Keratinocyte (primary cell): ENCODE measurements at regions not wholly inside any gene's neighbourhood (a gene's known extent, or its start where the extent isn't known, plus 50 kb on each side); places are given as distances from the start of the nearest gene placed in this dataset.

Source experiments
- DNase-seq: peaks from one replicate; pipeline ENCODE4 v3.0.0-alpha.2; 2011; ENCODE audit warnings: low read depth, missing footprints, low spot score
- FAIRE-seq: peaks from 2 replicates; lab custom pipeline; 2011; peaks lifted over from hg19 to GRCh38; lab: Jason Lieb, UNC
- H2AFZ ChIP-seq: 2 replicates; pipeline ENCODE4 v1.6.0; 2012; ENCODE audit warnings: low read length, control low read depth, inconsistent platforms; ENCODE audit not compliant: control insufficient read depth
- H3K27ac ChIP-seq: 2 replicates; pipeline ENCODE4 v1.5.1; 2011; ENCODE audit warnings: low read length; ENCODE audit not compliant: control insufficient read depth, insufficient read depth
- H3K27me3 ChIP-seq: 3 replicates; pipeline ENCODE4 v1.6.0; 2011; ENCODE audit warnings: low read length; ENCODE audit not compliant: control insufficient read depth, insufficient read depth; ENCODE audit errors: extremely low read depth
- H3K36me3 ChIP-seq, 2 experiments: 2 replicates in 1 of 2; 3 replicates in 1 of 2; pipeline ENCODE4 v1.5.1; 2011; ENCODE audit warnings: low read length in 2 of 2, mild to moderate bottlenecking in 1 of 2; ENCODE audit not compliant: control insufficient read depth in 2 of 2, insufficient read depth in 2 of 2; ENCODE audit errors: extremely low read depth in 1 of 2
- H3K4me1 ChIP-seq: 3 replicates; pipeline ENCODE4 v1.5.1; 2011; ENCODE audit warnings: low read length; ENCODE audit not compliant: control insufficient read depth, insufficient read depth; ENCODE audit errors: extremely low read depth
- H3K4me2 ChIP-seq: 3 replicates; pipeline ENCODE4 v1.6.0; 2011; ENCODE audit warnings: low read depth, low read length; ENCODE audit not compliant: control insufficient read depth, insufficient read depth; ENCODE audit errors: extremely low read depth
- H3K4me3 ChIP-seq, 3 experiments: fragments of 200-600 bp in 1 of 3; sonication (generic) in 1 of 3; 2 replicates in 2 of 3; 3 replicates in 1 of 3; pipeline ENCODE4 v1.5.1; 2011 to 2016; ENCODE audit warnings: low read length in 3 of 3, mild to moderate bottlenecking in 3 of 3, control low read depth in 2 of 3, inconsistent platforms in 1 of 3, low read depth in 1 of 3, mixed read lengths in 1 of 3, mixed run types in 1 of 3, moderate library complexity in 1 of 3; ENCODE audit not compliant: control insufficient read depth in 2 of 3, insufficient read depth in 2 of 3; ENCODE audit errors: extremely low read depth in 1 of 3
- H3K79me2 ChIP-seq: 2 replicates; pipeline ENCODE4 v1.6.0; 2012; ENCODE audit warnings: low read length; ENCODE audit not compliant: control insufficient read depth, insufficient read depth
- H3K9ac ChIP-seq: 3 replicates; pipeline ENCODE4 v1.6.0; 2011; ENCODE audit warnings: low read length; ENCODE audit not compliant: control insufficient read depth, insufficient read depth; ENCODE audit errors: extremely low read depth
- H3K9me1 ChIP-seq: 3 replicates; pipeline ENCODE4 v1.6.0; 2011; ENCODE audit warnings: low read length; ENCODE audit not compliant: control insufficient read depth, insufficient read depth; ENCODE audit errors: extremely low read depth
- H3K9me3 ChIP-seq: 2 replicates; pipeline ENCODE4 v1.5.1; 2012; ENCODE audit warnings: low read depth, low read length; ENCODE audit not compliant: control insufficient read depth
- H4K20me1 ChIP-seq: 3 replicates; pipeline ENCODE4 v1.6.0; 2011; ENCODE audit warnings: low read length; ENCODE audit not compliant: control insufficient read depth, insufficient read depth; ENCODE audit errors: extremely low read depth
- EZH2 ChIP-seq: IDR thresholded peaks from one replicate; pipeline ENCODE4 v1.6.1; 2012; ENCODE audit warnings: inconsistent platforms, mild to moderate bottlenecking, low read length, moderate library complexity
- dilution Hi-C: fragments of 300-500 bp; cut with MboI; formaldehyde crosslinking; loops from one replicate; pipeline ENCODE4 v1.7.0; 2020; ENCODE audit warnings: low sequenced_read_pairs; ENCODE audit not compliant: extremely low pct_ligation_motif_present
- TF ChIP-seq, protein P1 (sequence below), 3 experiments: IDR thresholded peaks in 1 of 3; conservative IDR thresholded peaks in 1 of 3; optimal IDR thresholded peaks in 1 of 3; 2 replicates in 2 of 3; 3 replicates in 1 of 3; pipeline versions ENCODE3 to v1.5.1; 2011; ENCODE audit warnings: low read length in 3 of 3, mild to moderate bottlenecking in 3 of 3, moderate library complexity in 2 of 3, control low read depth in 1 of 3, inconsistent platforms in 1 of 3; ENCODE audit not compliant: insufficient read depth in 2 of 3; ENCODE audit errors: extremely low read depth in 1 of 3

DNA sequence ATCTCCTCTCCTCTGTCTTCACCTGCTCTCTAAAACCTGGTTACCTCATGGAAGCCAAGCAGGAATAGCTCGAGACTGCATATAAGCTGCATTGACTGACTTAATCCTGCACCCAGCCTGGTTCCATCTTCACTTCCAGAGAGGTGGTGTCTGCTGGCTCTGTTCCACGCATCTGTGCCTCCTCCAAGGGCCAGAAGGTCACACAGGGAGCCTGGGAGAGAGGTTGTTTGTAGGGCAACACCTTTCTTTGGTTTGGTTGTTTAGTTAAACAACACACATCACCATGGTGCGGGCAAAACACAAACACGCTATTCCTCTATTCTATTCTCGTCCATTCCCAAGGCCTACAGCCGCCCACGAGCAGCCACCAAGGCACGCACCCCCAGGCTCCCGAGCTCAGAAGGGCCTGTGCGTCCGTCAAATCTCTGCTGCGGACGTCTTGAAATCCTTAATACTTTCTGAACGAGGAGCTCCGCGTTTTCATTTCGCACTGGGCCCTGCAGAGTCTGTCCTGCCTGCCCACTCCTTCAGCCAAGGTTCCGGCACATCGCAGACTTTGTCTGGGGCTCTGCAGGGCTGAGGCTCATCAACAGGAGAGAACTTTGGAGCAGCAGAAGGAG is 116.2 kb downstream of the RIPK4 start:
- no peak overlapping the region for H3K27ac ChIP-seq
- H3K27me3 ChIP-seq = no peaks in the 10 kb centered on the region
- no peak for DNase-seq

DNA sequence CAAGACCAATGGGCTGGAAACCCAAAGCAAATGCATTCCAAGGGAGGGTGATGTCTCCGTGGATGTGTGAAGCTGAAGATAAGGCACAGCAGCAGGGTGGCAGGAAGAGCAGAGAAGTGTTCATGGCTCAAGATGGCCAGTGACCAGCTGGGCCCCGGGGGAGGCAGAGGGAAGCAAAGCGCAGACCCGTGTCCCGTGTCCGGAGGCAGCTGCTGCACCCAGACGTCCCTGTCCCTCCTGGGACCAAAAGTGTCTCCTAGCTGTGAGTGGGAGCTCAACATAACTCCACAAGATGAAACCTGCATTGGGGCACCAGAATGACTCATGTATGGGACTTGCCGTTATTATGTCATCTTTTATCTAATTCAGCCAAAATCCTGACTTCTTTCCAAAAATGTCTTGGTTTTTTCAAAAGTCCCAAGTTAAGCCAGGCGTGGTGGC is 118.2 kb downstream of the RIPK4 start:
- peak overlapping the region; percentile 51 for H2AFZ ChIP-seq
- dilution Hi-C loops = no loop called here
- peak overlapping the region; percentile 83 for H3K4me2 ChIP-seq
- DNase-seq (no peak), FAIRE-seq (peak; percentile 71)
- H3K79me2 ChIP-seq = no peaks in the 10 kb centered on the region
- H3K9me3 ChIP-seq = no peaks in the 10 kb centered on the region
- no peaks in the 10 kb centered on the region for H3K27me3 ChIP-seq
- H3K9me1 ChIP-seq = no peaks in the 10 kb centered on the region
- H4K20me1 ChIP-seq = no peaks in the 10 kb centered on the region
- peak overlapping the region in 1 of 3 experiments; percentile 34 for H3K4me3 ChIP-seq
- H3K9ac ChIP-seq = peak overlapping the region; percentile 63
- H3K27ac ChIP-seq = peak overlapping the region; percentile 80
- TF ChIP-seq, protein P1, sequence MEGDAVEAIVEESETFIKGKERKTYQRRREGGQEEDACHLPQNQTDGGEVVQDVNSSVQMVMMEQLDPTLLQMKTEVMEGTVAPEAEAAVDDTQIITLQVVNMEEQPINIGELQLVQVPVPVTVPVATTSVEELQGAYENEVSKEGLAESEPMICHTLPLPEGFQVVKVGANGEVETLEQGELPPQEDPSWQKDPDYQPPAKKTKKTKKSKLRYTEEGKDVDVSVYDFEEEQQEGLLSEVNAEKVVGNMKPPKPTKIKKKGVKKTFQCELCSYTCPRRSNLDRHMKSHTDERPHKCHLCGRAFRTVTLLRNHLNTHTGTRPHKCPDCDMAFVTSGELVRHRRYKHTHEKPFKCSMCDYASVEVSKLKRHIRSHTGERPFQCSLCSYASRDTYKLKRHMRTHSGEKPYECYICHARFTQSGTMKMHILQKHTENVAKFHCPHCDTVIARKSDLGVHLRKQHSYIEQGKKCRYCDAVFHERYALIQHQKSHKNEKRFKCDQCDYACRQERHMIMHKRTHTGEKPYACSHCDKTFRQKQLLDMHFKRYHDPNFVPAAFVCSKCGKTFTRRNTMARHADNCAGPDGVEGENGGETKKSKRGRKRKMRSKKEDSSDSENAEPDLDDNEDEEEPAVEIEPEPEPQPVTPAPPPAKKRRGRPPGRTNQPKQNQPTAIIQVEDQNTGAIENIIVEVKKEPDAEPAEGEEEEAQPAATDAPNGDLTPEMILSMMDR (optimal IDR thresholded peaks at IDR 0.05 in 1 of 3, IDR thresholded peaks at IDR 0.05 in 1 of 3, conservative IDR thresholded peaks at IDR 0.05 in 1 of 3; ENCODE audit: extremely low read depth in 1 of 3, insufficient read depth in 2 of 3, low read length in 3 of 3) = no peak
- no peak for TF ChIP-seq EZH2
- H3K36me3 ChIP-seq = no peaks in the 10 kb centered on the region
- peaks cover 51% of the 10 kb centered on the region for H3K4me1 ChIP-seq

More for the DNA sequence above, 116.2 kb downstream of the RIPK4 start:
- H3K9ac ChIP-seq = no peak overlapping the region
- TF ChIP-seq, protein P1 (optimal IDR thresholded peaks at IDR 0.05 in 1 of 3, IDR thresholded peaks at IDR 0.05 in 1 of 3, conservative IDR thresholded peaks at IDR 0.05 in 1 of 3; ENCODE audit: extremely low read depth in 1 of 3, insufficient read depth in 2 of 3, low read length in 3 of 3) = no peak
- TF ChIP-seq EZH2 = no peak
- no peak for FAIRE-seq
- dilution Hi-C loops = no loop called here
- H3K9me1 ChIP-seq = no peaks in the 10 kb centered on the region
- no peak overlapping the region for H3K4me3 ChIP-seq
- H3K4me1 ChIP-seq = peaks cover 48% of the 10 kb centered on the region
- no peak overlapping the region for H2AFZ ChIP-seq
- H3K9me3 ChIP-seq = no peaks in the 10 kb centered on the region
- no peaks in the 10 kb centered on the region for H3K36me3 ChIP-seq
- H4K20me1 ChIP-seq = no peaks in the 10 kb centered on the region
- no peak overlapping the region for H3K4me2 ChIP-seq
- H3K79me2 ChIP-seq = no peaks in the 10 kb centered on the region
